IMR-90 (cell line): ENCODE measurements at regions not wholly inside any gene's neighbourhood (a gene's known extent, or its start where the extent isn't known, plus 50 kb on each side); places are given as distances from the start of the nearest gene placed in this dataset.

Experiments used
- ATAC-seq: fragments of 200-7000 bp; cut with Tn5 transposase; 2 replicates; pipeline ENCODE4 v1.9.1; 2020; ENCODE audit warnings: low read depth, mild to moderate bottlenecking, moderate library complexity
- BruUV-seq: library from RNA; stranded (reverse); fragments of 400-500 nt; replicated peaks from 2 replicates; lab custom pipeline; 2021; lab: Mats Ljungman, UMichigan
- CTCF ChIA-PET: fragments of 300-600 bp; formaldehyde crosslinking; extraction: SDS; loops from one replicate; lab custom pipeline; 2021; ENCODE audit warnings: antibody characterized with exemption; lab: Yijun Ruan, JAX
- POLR2A ChIA-PET: fragments of 300-600 bp; sonication (Branson Sonifier 250); formaldehyde crosslinking; loops from one replicate; lab custom pipeline; 2022; ENCODE audit warnings: antibody characterized with exemption; ENCODE audit not compliant: unreplicated experiment; lab: Charles Lee
- DNase-seq: peaks from one replicate; pipeline ENCODE4 v3.0.0; 2013
- H2AFZ ChIP-seq: replicated peaks from 2 replicates; pipeline ENCODE3; 2013; ENCODE audit warnings: low read length, mild to moderate bottlenecking; ENCODE audit not compliant: poor library complexity
- H2AK5ac ChIP-seq: 2 replicates; pipeline ENCODE4 v1.6.1; 2013; ENCODE audit warnings: low read depth, low read length, inconsistent platforms
- H2AK9ac ChIP-seq: replicated peaks from 2 replicates; pipeline ENCODE3; 2013; ENCODE audit warnings: mild to moderate bottlenecking, low read depth, low read length, moderate library complexity; ENCODE audit not compliant: poor library complexity
- H2BK120ac ChIP-seq: 2 replicates; pipeline ENCODE4 v1.6.1; 2013; ENCODE audit warnings: low read depth, low read length, inconsistent platforms
- H2BK15ac ChIP-seq: 3 replicates; pipeline ENCODE4 v1.6.1; 2013; ENCODE audit warnings: low read depth, low read length, inconsistent platforms
- H2BK20ac ChIP-seq: 2 replicates; pipeline ENCODE4 v1.6.1; 2013; ENCODE audit warnings: low read depth, mild to moderate bottlenecking, inconsistent platforms, low read length, moderate library complexity
- H2BK5ac ChIP-seq: 2 replicates; pipeline ENCODE4 v1.6.1; 2013; ENCODE audit warnings: mild to moderate bottlenecking, low read depth, low read length, inconsistent platforms; ENCODE audit not compliant: poor library complexity, severe bottlenecking
- H3K14ac ChIP-seq: replicated peaks from 2 replicates; pipeline ENCODE4 v1.6.1; 2013; ENCODE audit warnings: low read depth, low read length, inconsistent platforms
- H3K18ac ChIP-seq: 2 replicates; pipeline ENCODE4 v1.6.1; 2013; ENCODE audit warnings: low read depth, low read length, control low read depth
- H3K23ac ChIP-seq: 2 replicates; pipeline ENCODE4 v1.6.1; 2013; ENCODE audit warnings: low read depth, low read length, inconsistent platforms
- H3K27ac ChIP-seq: 2 replicates; pipeline ENCODE4 v1.5.1; 2013; ENCODE audit warnings: mild to moderate bottlenecking, control low read depth, low read length; ENCODE audit not compliant: insufficient read depth
- H3K27me3 ChIP-seq: 2 replicates; pipeline ENCODE4 v1.6.1; 2013; ENCODE audit warnings: low read length; ENCODE audit not compliant: control insufficient read depth, insufficient read depth
- H3K36me3 ChIP-seq: 2 replicates; pipeline ENCODE4 v1.6.1; 2013; ENCODE audit warnings: low read length, mixed read lengths; ENCODE audit not compliant: control insufficient read depth, insufficient read depth
- H3K4ac ChIP-seq: 2 replicates; pipeline ENCODE4 v1.6.1; 2013; ENCODE audit warnings: low read depth, low read length, inconsistent platforms
- H3K4me1 ChIP-seq: 2 replicates; pipeline ENCODE4 v1.6.1; 2013; ENCODE audit warnings: low read length, mixed read lengths; ENCODE audit not compliant: control insufficient read depth, insufficient read depth
- H3K4me2 ChIP-seq: 2 replicates; pipeline ENCODE4 v1.6.1; 2013; ENCODE audit warnings: low read depth, mild to moderate bottlenecking, control low read depth, low read length, moderate library complexity
- H3K4me3 ChIP-seq: 2 replicates; pipeline ENCODE4 v1.5.1; 2013; ENCODE audit warnings: low read depth, mild to moderate bottlenecking, control low read depth, low read length, moderate library complexity; ENCODE audit not compliant: insufficient read depth
- H3K56ac ChIP-seq: 2 replicates; pipeline ENCODE4 v1.6.1; 2013; ENCODE audit warnings: low read length, inconsistent platforms; ENCODE audit not compliant: insufficient read depth; ENCODE audit errors: extremely low read depth
- H3K79me1 ChIP-seq, 2 experiments: 2 replicates each; pipeline ENCODE4 v1.6.1; 2013; ENCODE audit warnings: low read length in 2 of 2, inconsistent platforms in 1 of 2, low read depth in 1 of 2
- H3K9ac ChIP-seq: 2 replicates; pipeline ENCODE4 v1.6.1; 2013; ENCODE audit warnings: low read depth, low read length, control low read depth
- H3K9me1 ChIP-seq: 2 replicates; pipeline ENCODE4 v1.6.1; 2013; ENCODE audit warnings: low read length, inconsistent platforms; ENCODE audit not compliant: insufficient read depth
- H3K9me3 ChIP-seq: 2 replicates; pipeline ENCODE4 v1.6.1; 2013; ENCODE audit warnings: low read length; ENCODE audit not compliant: control insufficient read depth, insufficient read depth
- H4K20me1 ChIP-seq: 2 replicates; pipeline ENCODE4 v1.6.1; 2013; ENCODE audit warnings: low read length, inconsistent platforms; ENCODE audit not compliant: insufficient read depth
- H4K5ac ChIP-seq: 2 replicates; pipeline ENCODE4 v1.6.1; 2013; ENCODE audit warnings: mild to moderate bottlenecking, low read depth, low read length, control low read depth
- H4K8ac ChIP-seq, 2 experiments: 2 replicates each; pipeline ENCODE4 v1.6.1; 2013; ENCODE audit warnings: low read depth in 2 of 2, low read length in 2 of 2, control low read depth in 1 of 2, inconsistent platforms in 1 of 2
- H4K91ac ChIP-seq: 2 replicates; pipeline ENCODE4 v1.6.1; 2013; ENCODE audit warnings: low read depth, low read length, inconsistent platforms; ENCODE audit not compliant: insufficient read depth
- BHLHE40 ChIP-seq: fragments of 150-350 bp; IDR thresholded peaks from 2 replicates; pipeline ENCODE4 v1.6.1; 2016; ENCODE audit warnings: mild to moderate bottlenecking, low read depth, low read length
- MAZ ChIP-seq: IDR thresholded peaks from 2 replicates; pipeline ENCODE4 v1.6.1; 2012; ENCODE audit warnings: low read depth, mild to moderate bottlenecking, low read length, improper control_type of control experiment, moderate library complexity, borderline replicate concordance
- NFE2L2 ChIP-seq: fragments of 150-350 bp; IDR thresholded peaks from 2 replicates; pipeline ENCODE4 v1.6.1; 2016; ENCODE audit warnings: low read depth, mild to moderate bottlenecking, low read length
- POLR2A ChIP-seq: IDR thresholded peaks from 2 replicates; pipeline ENCODE4 v1.6.1; 2012; ENCODE audit warnings: mild to moderate bottlenecking, low read depth, low read length
- RAD21 ChIP-seq: IDR thresholded peaks from 2 replicates; pipeline ENCODE4 v1.6.1; 2012; ENCODE audit warnings: low read length, improper control_type of control experiment
- RCOR1 ChIP-seq: IDR thresholded peaks from 2 replicates; pipeline ENCODE4 v1.6.1; 2012; ENCODE audit warnings: mild to moderate bottlenecking, low read length, improper control_type of control experiment; ENCODE audit not compliant: insufficient replicate concordance
- RFX5 ChIP-seq: IDR thresholded peaks from 2 replicates; pipeline ENCODE4 v1.8.0; 2012; ENCODE audit warnings: low read depth, mild to moderate bottlenecking, low read length, moderate library complexity
- SMC3 ChIP-seq: fragments of 150-350 bp; IDR thresholded peaks from 2 replicates; pipeline ENCODE4 v1.6.1; 2016; ENCODE audit warnings: low read depth, mild to moderate bottlenecking, antibody characterized with exemption, low read length, moderate library complexity
- WGBS, 2 experiments: methylation state at CpG; one replicate each; pipeline versions ENCODE4 v1.1.5 to v1.1.7; 2013; ENCODE audit warnings: missing lambda C conversion rate in 2 of 2; ENCODE audit not compliant: insufficient read length in 1 of 2; ENCODE audit errors: extremely low coverage in 2 of 2; 5-methylcytosine and 5-hydroxymethylcytosine counted together
- dilution Hi-C: fragments of 300-500 bp; cut with HindIII; formaldehyde crosslinking; loops from one replicate; pipeline ENCODE4 v1.14.3; 2018; ENCODE audit warnings: low sequenced_read_pairs; ENCODE audit not compliant: unreplicated experiment
- in situ Hi-C: fragments of 300-500 bp; cut with MboI; formaldehyde crosslinking; loops from 3 replicates; pipeline ENCODE4 v1.14.3; 2019; ENCODE audit warnings: low sequenced_read_pairs, inconsistent platforms, mixed read lengths
- intact Hi-C: fragments of 100-400 bp; cut with micrococcal nuclease; formaldehyde crosslinking; loops from 2 replicates; pipeline ENCODE4 v1.10.0; 2022
- TF ChIP-seq, protein P1 (sequence below): fragments of 150-350 bp; IDR thresholded peaks from 2 replicates; pipeline ENCODE4 v1.6.1; 2017; ENCODE audit warnings: mild to moderate bottlenecking, antibody characterized with exemption, low read length, low read depth

- no peak overlapping the region for H3K23ac ChIP-seq
- H3K18ac ChIP-seq: no peak overlapping the region
- no peak overlapping the region for H2BK5ac ChIP-seq
- no peak overlapping the region for H2AFZ ChIP-seq
- no peak overlapping the region for H2BK20ac ChIP-seq
- H3K56ac ChIP-seq: no peak overlapping the region
- no peak overlapping the region for H3K4me3 ChIP-seq
- no peak overlapping the region for H2BK15ac ChIP-seq
- DNase-seq (no peak), ATAC-seq (no peak)
- H2AK5ac ChIP-seq: no peak overlapping the region
- no peaks in the 10 kb centered on the region for H3K27me3 ChIP-seq
- H3K4me2 ChIP-seq: no peak overlapping the region
- ChIA-PET POLR2A (no interaction called here), CTCF (no interaction called here)
- TF ChIP-seq RCOR1 (no peak), NFE2L2 (no peak), SMC3 (no peak), RFX5 (no peak), MAZ (no peak), POLR2A (no peak), BHLHE40 (no peak), RAD21 (no peak)
- TF ChIP-seq, protein P1, sequence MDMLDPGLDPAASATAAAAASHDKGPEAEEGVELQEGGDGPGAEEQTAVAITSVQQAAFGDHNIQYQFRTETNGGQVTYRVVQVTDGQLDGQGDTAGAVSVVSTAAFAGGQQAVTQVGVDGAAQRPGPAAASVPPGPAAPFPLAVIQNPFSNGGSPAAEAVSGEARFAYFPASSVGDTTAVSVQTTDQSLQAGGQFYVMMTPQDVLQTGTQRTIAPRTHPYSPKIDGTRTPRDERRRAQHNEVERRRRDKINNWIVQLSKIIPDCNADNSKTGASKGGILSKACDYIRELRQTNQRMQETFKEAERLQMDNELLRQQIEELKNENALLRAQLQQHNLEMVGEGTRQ: no peak
- no peaks in the 10 kb centered on the region for H3K4me1 ChIP-seq
- H3K14ac ChIP-seq: no peak overlapping the region
- H3K9me3 ChIP-seq: peaks cover 4% of the 10 kb centered on the region
- H4K5ac ChIP-seq: no peak overlapping the region
- H2AK9ac ChIP-seq: no peak overlapping the region
- H2BK120ac ChIP-seq: no peak overlapping the region
- H3K36me3 ChIP-seq: no peaks in the 10 kb centered on the region
- WGBS, 2 experiments: no CpG with 5 or more reads among the region's 2 CpGs
- H4K91ac ChIP-seq: no peak overlapping the region
- no peaks in the 10 kb centered on the region for H3K9me1 ChIP-seq
- no peaks in the 10 kb centered on the region for H3K79me1 ChIP-seq
- BruUV-seq: no TSS peak
- dilution Hi-C loops (no loop called here), in situ Hi-C loops (no loop called here), intact Hi-C loops (no loop called here)
- H4K20me1 ChIP-seq: no peaks in the 10 kb centered on the region
- no peak overlapping the region for H4K8ac ChIP-seq
- H3K9ac ChIP-seq: no peak overlapping the region
- no peak overlapping the region for H3K4ac ChIP-seq
- no peak overlapping the region for H3K27ac ChIP-seq
Observed at GRCh38 chr5:117020999-117021398, 446.4 kb upstream of the SEMA6A start.
